HK-2 (cell line): ENCODE measurements at regions not wholly inside any gene's neighbourhood (a gene's known extent, or its start where the extent isn't known, plus 50 kb on each side); places are given as distances from the start of the nearest gene placed in this dataset.

Experiments used
- DNase-seq: peaks from one replicate; pipeline ENCODE4 v3.0.0-alpha.2; 2018; ENCODE audit not compliant: unreplicated experiment

DNA sequence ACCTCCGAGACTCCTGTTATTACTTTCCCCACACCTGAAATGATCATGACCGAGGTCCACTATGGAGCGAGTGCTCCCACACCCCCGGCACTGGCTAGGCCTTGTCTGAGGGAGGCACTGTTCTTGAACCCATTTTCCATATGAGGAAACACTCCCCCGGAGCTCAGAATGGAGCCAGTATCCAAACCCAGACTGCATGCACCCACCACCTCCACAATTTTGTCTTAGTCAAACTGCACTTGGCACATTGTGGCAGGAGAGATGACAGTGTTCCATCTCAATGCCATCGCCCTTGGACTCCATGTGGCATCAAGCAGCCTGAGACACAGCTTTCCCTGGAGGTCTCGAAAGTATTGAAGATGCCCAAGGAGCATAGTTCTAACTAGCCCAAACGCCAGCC is 154.1 kb downstream of the NUP210 start:
- no peak for DNase-seq

DNA sequence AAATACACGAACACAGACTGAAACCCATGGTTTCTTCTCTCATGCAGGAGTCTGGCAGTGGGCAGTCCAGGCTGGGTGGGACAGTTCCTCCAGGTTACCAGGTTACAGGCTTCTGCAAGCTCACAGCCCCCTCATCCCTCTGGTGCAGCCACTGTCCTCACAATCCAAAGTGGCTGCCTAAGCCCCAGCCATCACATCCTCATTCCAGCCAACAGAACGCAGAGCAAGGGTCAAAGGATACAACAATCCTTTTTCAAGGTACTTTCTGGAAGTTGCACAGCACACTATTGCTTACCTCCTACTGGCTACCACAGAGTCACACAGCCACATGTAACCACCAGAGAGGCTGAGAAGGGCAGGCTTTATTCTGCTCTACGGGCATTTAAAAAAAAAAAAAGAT is 154.6 kb downstream of the NUP210 start:
- DNase-seq: no peak

DNA sequence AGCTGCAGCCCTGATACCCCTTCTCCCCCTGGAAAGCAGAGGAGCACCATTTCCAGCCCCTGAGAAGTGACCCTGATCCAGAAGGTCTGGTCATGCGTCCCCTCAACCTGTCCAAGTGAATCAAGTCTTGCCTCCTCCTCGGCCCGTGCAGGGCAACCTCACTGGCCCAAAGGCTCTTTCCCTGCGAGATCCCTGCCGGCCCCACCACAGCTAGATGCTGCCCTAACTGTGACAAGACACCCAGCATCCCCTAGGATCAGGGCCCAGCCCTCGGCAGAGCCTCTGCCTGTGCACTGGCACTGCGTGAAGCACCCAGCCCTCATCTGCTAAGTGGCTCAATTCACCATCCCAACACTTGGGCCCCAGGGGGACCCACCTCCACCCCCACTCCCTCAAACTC is 155.1 kb downstream of the NUP210 start:
- DNase-seq: no peak

DNA sequence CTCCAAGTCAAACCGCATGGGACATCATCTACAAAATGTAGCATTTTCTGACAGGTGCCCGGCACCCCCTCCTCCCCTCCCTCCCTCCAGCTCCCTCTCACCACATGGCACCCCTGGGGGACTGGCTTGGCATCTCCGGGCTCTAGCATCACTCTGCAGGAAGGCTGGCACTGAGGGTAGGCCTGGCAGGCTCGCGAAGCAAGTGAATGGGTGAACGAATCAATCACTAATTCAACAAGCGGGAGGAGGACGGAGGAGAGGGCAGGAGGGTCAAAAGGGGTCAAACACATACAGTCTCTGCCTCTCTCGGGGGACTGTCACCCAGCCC is 155.7 kb downstream of the NUP210 start:
- DNase-seq: no peak

DNA sequence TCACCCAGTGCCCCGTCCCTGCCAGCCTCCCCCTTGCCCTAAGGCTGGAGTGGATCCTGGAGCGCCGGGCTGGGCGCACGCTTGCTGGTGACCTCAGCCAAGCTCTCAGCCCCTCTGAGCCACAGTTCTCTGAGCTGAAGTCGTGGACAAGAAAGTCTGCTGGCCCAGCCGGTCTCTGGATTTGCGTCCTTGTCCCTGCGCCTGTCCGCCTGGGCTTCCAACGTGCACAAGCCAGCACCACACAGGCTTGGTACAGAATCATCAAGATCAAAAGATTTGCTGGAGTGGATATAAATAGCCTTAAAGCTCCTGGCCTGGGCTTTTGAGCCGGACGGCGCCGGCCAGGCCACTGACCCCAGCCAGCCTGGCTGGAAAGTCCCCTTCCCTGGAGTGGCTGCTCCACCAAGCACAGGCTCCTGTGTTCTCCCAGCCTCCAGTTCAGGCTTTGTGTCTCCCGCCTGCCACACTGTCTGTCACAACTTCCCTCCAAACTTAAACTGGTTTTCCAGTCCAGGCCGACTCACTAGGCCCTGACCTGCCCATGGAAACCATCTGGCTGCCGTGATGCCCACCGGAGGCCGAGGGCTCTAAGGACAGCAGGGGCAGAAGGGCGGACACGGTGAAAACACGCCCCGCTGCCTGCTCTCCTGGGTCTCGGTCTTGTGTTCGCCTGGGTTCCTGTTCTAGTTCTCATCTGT is 156.2 kb downstream of the NUP210 start:
- no peak for DNase-seq

DNA sequence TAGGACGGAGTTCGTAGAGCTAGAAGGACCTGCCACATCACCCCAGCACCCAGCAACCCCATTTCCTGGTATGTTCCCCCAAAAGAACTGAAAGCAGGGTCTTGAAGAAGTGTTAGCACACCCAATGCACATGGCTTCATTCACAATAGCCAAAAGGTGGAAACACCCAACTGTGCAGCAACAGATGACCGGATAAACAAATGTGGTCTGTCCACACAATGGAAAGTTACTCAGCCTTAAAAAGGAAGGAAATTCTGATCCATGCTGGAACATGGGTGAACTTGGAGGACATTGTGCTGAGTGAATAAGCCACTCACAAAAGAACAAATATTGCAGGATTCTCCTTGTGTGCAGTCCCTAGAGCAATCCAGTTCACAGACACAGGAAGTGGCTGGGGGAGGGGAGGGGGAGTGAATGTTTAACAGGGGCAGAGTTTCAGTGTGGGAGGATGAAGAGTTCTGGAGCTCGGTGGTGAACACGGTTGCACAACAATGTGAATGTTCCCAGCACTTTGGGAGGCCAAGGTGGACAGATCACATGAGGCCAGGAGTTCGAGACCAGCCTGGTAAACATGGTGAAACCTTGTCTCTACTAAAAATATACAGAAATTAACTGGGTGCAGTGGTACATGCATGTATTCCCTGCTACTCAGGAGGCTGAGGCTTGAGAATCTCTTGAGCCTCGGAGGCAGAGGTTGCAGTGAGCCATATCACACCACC is 157.5 kb downstream of the NUP210 start:
- peak; percentile 52 for DNase-seq

DNA sequence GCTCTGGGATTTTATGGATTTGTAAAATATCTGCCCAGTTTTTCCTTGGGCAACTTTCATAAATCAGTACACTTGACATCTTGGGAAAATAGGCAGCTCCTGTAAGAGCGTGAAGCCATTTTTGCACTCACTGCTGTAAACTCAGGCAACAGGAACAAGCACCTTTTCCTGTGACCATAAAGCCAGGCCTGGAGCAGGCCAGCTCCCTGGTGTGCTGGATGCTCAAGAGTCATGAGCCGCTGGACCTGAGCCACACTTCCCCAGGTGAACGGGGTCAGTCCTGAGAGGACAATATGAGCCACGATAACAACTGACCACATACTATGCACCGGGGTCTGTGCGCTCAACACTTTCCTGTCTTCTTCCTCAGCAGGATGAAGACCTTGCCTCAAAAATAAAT is 158.2 kb downstream of the NUP210 start:
- no peak for DNase-seq

DNA sequence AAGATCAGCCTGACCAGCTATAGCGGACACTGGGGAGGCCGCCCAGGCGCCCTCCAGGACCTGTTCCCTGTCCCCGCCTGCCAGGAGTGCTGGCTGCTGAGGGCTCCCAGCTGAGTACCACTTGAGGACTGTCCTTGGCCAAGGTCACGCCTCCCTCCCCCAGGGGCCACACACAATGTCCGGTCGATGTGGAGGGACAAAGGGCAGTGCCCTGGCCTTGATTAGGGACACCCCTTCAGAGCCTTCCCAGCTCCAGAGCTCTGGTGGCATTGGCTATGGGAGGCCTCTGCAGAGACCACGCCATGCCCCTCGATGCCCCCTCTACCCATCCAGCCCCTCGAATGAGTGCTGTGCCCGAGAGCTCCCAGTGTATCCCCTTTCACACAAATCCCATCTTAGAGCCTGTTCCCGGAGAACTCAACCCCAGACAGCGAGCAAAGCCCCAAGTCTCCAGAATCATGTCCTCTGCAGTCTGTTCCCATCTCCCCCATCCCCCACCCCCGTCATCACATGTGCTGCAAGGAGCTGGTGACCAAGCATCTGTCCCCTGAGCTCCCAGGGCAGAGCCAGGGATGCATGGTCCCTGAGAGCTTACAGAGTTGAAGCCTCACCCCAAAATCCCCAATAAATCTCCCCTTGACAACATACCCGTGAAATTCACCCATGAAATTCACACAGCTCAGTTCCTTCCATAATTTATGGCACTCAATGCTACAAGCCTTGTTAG is 158.9 kb downstream of the NUP210 start:
- DNase-seq: no peak

DNA sequence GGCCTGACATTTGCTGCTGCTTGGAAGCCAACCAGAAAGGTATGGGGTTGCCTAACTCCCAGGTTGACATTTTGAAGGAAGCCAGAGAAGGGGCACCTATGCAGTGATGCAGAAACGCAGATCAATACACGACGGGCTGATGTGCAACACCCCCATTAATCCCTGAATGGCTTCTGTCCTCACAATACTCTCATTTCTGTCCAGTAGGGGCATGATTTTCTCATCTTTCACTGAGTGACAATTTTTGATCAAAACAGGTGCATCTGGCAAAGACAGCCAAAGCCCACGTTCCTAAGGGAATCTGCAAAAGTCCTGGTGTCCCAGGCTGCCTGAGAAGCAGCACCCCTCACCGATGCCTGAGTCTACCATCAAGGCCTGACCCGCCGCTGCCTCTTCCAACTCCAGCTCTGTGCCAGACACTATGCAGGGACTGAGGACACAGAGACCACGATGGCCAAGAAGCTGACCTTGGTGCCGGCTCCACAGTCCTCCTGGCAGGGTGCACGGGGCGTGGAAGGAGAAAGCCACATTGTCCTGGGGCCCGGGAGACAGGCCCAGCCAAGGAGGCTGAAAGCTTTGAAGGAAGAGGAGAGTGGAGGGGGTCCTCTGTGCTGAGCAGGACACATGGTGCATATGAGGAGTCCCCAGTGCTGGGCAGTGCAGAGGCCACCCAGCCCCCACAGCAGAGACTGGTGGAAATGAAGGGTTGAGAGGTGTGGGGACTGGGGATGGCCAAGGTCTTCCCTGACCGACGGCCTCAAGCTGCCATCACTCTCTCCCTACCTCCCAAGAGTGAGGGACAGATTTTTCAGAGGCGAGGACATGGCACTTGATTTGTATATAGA is 159.6 kb downstream of the NUP210 start:
- DNase-seq: no peak

DNA sequence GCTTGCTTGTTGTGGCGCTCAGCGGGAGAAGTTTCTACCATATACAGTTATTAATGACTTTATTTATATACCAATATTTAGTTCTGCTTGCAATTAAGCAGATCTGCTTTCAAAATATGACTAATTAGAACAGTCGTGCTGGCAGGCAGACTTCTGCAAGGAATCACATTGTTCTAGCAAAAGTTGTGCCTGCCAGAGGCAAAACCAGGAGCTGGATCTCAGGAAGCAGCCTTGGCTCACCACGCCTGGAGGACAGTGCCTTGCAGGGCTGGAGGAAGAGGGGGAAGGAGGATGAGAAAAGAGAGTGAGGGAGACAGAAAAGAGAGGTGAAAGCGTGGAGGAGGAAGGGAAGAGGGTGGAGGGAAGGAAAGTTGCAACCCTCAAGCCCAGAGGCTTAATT is 160.3 kb downstream of the NUP210 start:
- DNase-seq: no peak

DNA sequence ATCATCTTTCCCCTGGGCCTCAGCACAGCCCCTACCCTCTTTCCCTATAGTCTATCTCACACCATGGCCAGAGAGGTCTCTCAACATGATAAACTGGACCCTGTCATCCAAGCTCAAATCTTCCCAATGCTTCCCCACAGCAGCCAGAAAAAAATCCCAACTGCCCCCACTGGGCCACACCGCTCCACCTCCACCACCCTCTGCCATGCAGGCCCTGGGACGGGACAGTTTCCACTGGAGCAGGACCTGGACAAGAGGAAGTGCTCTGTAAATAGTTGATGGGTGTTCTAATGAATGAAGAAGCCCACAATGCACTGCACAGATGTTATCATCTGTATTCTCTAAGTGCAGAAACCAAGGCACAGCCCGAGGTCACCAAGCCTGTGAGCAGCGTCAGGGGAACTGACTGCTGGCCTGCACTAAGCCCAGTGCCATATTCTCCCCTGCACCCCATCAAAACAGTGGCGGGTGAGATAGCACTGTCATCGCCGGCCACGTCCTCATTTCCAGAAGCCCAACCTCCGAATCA is 161.1 kb downstream of the NUP210 start:
- no peak for DNase-seq

DNA sequence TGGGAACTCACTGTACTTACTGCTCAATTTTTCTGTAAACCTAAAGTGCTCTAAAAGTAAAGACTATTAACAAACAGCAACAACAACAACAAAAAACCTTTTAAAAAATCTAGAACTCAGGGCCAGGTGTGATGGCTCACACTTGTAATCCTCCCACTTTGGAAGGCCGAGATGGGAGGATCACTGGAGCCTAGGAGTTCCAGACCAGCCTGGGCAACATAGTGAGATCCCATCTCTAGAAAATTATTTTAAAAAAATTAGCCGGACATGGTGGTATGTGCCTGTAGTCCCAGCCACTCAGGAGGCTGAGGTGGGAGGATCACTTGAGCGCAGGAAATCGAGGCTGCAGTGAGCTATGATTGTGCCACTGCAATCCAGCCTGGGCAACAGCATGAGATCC is 161.8 kb downstream of the NUP210 start:
- DNase-seq: no peak

DNA sequence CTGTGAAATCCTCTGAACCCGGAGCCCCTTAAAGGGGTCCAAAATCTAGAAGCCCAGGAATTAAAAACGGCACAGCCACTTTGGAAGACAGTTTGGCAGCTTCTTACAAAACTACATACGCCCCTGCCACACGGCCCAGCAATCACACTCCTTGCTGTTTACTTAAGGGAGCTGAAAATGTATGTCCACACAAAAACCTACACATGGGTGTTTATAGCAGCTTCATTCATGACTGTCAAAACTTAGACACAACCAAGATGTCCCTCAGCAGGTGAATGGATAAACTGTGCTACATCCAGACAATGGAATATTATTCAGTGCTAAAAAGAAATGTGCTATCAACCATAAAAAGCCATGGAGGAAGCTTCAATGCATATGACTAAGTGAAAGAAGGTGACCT is 162.5 kb downstream of the NUP210 start:
- DNase-seq: no peak

DNA sequence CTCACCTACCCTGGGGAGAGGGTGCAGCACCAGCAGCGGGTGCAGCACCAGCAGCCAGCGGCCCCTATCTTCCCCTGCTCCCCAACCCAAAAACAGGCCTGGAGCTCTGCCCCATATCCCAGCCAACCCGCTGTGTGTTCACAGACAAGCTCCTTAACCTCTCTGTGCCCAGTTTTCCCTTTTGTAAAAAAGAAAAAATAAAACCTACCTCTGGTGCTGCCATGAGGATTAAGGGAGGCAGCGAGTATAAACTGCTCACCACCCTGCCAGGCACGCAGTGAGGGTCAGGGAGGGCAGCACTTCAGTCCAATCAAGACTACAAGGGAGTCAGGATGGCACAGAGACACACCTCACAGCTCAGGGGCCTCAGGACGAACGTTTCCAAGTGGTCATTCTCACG is 163.3 kb downstream of the NUP210 start:
- DNase-seq: no peak

DNA sequence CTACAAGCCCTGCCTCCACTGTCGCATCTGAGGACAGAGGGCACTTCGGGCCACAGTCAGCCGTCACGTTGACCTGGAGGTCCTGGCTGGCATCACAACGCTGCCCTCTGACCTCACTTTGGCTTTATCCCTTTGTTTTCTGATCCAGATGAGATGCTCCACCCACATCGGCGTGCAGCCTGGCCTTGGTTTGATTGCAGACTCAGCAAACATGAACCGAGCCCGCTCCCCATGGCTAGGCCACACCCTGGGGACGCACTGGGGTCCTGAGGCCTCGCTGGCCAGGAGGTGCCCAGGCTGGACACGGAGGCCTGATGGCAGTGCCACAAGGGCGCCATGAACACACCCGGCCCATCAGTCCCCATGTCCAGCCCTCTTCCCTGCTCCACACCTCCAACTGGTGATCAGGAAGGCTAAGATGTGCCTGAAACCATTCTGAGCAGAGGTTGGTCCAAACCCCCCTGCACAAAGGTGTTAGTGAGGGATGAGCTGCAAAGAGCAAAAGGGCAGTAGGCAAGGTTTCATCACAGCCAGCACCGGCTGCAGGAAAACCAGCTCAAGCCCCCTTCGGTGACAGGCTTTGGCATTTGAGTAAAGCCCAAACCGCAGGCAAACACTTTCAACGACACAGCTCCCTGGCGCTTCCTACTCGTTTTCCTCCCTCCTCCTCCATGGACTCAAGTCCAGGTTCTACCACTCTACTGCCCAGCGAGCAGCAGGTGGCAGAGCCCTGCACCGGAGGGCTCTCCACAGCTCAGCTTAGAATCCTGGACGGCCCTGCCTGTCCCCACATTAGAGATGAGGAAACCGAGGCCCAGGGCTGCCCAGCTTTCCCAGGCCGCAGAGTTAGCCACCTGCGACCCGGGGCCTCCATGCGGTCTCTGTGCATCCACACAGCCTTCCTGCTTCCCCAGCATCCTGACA is 165.8 kb downstream of the NUP210 start:
- no peak for DNase-seq

DNA sequence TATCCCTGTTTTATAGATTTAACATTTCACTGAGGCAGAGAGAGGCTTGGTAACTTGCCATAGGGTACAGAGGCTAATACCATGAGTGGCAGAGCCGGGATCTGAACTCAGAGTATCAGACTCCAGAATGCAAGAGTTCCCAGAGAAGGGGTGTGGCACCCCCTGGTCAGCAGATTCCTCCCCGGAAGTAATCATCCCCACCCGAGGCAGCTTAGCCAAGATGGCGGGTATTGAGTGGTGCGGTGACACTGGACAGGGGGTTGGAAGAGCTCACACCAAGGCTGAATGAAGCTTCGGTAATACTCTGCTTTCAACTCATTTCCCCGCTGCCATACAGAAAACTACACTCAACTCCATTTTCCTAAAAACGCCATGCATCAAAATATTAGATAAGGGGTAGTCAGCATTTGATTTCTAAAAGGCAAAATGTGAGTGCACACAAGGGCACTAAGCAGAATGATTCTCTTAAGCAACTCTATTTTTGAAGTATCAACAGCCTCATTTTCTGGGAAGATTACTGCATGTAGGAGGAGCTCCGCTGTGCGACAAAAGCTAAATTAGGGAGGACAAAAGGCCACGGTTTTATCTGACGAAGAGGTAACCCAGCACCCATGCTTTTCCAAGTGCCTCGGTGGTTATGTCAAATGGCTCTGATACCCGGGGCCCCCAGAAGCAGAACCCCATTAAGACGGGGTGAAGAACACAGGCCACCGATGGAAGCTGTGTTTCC is 166.7 kb downstream of the NUP210 start:
- no peak for DNase-seq

DNA sequence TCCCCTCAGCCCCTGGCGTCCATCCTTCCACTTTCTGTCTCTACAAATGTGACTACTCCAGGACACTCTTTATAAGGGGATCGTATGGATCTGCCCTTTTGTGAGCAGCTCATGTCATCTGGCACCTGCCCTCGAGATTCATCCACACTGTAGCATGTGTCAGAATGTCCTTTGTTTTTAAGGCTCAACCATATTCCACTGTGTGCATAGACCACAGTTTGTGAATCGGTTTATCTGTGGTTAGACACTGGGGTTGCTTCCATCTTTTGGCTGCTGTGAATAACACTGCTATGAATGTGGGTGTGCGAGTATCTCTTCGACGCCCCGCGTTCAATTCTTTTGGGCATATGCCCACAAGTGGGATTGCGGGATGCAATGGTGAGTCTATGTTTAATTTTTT is 167.9 kb downstream of the NUP210 start:
- DNase-seq: no peak

DNA sequence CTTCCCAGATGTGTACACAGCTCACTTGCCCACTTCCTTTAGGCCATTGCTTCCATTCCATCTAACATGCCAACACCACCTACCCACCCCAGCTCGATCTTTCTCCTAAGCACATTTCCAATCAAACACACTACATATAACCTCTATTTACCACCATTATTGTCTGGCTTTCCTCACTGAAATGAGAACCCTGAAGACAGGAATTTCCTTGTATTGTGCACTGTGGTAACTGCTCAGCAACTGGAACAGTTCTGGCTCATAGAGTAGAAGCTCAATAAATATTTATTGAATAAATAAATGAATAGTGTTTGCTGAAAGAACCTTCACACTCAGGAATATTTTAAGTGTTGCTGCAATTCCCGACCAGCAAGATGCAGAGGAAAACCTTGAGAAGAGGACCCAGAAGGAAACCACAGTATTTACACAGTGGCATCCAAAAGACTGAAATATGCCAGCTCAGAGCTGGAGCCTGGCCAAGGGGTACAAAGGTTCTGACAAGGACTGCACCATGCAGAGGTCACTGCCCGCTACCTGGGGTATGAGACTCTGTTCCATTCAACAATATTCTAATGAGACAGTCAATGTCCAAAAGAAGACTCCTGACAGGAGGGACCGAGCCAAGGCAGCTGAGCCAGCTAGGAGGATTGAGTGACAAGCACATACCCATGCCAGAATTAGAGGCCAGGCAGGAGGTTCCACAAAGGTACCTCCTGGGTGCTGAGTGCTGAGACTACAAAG is 168.8 kb downstream of the NUP210 start:
- no peak for DNase-seq

DNA sequence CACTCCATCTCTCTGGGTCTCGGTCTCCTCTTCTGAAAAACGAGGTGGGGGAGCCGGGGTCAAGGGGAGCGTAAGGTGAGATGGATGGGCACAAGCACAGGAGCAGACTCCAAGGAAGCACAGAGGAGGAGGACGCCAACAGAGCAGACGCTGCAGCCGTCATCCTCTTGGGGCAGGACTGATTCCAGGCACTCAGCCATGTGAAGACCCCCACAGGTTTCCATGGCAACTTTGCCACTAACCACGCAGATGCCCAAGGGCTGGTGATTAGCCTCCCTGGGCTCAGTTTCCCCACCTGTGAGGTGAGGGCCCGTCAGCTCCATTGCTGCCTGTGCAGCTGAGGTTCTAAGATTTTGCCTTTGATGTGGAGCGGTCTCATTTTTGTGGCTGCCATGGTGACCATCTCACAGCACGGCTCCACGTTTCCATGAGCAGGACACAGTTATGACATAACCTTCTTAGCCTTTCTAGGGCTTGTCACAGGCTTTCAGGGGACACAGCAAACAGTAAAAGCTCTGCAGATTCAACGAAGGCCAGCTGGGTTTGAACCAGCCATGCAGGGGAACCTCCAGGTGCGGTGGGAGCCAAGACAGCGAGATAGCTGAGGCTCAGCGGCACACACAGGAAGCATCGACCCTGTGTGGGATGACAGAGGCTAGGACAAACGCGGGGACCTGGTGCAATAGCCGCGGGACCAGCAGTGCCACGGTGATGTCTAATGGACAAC is 170.3 kb downstream of the NUP210 start:
- no peak for DNase-seq
